ENCODE measurements at regions not wholly inside any gene's neighbourhood (a gene's known extent, or its start where the extent isn't known, plus 50 kb on each side); places are given as distances from the start of the nearest gene placed in this dataset.

DNA sequence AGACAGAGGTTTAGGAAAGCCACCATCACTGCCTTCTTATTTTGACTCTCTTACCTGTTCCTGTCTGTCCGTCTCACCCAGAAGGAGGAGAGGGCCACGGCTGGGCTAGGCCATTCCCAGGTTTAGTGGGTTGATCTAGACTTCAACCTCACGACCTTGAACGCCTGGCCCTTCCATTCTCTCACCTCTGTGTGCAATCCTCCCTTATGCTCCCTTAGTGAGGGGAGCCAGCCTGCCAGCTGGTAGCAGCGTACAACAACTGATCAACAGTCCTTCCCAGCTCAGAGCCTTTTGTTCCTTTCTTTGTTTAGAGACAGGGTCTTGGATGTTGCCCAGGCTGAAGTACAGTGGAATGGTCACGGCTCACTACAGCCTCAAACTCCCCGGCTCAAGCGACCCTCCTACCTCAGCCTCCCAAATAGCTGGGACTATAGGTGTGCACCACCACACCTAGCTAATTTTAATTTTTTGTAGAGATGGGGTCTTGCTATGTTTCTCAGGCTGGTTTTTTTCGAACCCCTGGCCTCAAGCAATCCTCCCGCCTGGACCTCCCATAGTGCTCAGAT, 123.9 kb downstream of the ZNF664 start:
- no peak for ATAC-seq

DNA sequence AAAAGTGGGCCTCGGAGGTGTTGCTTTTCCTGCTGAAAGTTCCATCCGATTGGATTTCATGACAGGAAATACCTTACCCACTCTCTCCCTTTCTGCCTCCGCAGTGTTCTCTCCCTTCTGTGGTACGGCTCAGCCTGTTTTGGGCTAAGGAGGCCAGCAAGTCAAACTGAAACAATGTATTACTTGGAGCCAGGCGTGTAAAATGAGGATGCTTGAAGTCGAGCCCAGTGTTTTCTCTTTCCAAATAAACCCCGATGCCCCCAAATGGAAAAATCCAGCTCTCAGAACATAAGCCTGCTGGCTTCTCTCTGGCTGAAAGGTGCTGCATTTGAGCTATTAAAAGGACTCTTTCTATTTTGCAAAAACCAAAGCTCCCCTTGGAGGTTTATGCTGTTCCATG, 124.7 kb downstream of the ZNF664 start:
- ATAC-seq = no peak

DNA sequence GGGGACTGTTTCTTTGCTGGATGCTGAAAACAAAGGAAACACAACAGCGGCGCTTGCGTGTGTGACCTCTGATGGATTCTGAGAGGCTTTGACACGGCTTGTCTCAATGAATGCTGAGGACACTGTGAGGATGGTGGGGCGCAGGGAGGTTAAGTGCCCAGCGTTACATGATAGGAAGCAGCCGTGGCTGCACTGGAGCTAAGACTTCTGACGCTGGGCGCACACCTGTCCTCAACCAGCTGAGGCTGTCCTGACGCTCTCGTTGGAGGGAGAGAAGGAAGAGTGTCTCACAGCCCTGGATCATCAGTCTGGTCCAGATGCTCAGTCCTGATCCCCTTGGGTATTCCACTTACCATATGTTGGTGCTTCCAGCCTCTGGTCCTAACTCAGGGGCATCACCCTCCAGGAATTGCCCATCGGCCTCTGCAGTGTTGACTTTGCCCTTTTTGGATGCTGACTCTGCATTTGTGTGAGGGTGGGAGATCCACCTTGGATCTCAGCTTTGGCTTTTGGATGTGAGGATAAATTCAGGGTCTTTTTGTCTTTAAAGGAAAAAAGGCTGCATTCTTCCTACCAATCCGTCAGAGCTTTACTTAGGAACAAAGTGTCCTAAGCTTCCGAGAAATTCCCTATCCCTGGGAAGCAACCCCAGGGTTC, 125.2 kb downstream of the ZNF664 start:
- no peak for ATAC-seq

DNA sequence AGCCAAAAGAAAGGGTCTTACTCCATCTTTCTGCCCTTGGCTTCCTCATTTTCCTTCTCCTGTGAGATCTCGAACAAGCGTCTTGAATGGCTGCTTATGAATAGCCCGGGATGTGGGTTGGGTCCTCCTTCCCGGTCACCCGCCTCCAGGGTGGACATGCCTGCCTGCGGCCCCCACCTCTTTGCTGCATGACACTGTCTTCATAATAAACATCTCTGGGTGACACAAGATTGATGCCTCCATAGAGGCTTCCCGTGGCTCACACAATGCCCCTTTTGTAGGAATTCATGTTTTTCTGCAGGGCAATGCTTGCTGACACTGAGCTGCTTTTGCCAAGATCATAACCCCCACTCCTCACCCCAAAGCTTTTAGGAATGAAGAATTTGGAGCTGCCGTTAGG, 125.9 kb downstream of the ZNF664 start:
- ATAC-seq = no peak

DNA sequence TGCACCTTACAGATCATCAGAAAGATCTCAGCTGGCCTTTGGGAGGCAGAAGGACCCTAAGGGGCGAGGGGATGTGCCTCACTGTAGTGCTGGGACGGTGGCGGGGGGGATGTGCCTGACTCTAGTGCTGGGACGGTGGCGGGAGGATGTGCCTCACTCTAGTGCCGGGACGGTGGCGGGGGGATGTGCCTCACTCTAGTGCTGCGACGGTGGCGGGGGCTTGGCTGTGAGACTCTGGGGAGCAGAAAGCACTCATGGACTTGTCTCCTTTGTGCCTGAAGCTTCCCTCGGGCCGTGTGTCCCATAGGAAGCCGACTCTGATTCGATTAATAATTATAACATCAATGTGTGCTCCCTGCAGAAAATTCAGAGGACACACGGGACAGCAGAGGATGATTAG, 126.6 kb downstream of the ZNF664 start:
- no peak for ATAC-seq

DNA sequence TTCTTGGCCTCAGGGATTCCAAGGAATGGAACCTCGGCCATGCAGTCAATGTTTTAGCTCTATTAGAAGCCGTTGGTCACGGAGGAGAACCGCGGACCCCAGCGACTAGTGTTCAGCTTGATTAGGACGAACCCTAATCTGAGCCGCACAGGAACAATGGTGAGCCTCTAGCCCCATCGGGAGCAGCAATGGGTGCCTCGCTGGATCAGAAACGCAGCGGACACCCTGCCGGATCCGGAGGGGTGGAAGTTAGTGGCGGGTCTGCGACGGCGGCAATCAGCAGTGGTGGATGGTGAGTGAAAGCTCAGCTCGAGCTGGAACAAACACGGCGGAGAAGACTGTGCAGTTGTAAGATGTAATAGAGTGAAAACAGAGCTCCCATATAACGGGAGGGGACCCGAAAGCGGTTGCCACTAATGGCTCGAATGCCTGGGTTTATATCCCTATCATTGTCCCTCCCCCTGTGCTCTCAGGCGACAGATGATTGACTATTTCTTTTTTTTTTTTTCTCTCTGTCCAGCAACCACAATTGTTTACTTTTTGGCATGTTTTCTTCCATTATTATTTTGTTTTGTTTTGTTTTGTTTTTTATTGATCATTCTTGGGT, 127.7 kb downstream of the ZNF664 start:
- ATAC-seq = no peak

DNA sequence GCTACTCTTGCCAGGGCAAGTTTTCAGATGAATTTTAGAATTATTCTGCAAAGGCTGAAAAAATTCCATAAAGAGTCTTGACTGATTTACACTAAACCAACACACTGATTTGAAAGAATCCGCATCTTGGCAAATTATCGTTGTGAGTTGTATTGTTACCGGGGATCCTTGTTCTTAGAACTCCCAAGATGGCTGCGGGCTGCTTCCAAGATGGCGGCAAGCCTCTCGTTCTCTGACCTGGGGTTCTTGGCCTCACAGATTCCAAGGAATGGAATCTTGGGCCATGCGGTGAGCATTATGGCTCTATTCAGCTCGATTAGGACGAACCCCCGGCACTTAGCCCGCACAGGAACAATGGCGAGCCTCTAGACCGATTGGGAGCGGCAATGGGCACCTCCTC, 132.5 kb downstream of the ZNF664 start:
- ATAC-seq = no peak

DNA sequence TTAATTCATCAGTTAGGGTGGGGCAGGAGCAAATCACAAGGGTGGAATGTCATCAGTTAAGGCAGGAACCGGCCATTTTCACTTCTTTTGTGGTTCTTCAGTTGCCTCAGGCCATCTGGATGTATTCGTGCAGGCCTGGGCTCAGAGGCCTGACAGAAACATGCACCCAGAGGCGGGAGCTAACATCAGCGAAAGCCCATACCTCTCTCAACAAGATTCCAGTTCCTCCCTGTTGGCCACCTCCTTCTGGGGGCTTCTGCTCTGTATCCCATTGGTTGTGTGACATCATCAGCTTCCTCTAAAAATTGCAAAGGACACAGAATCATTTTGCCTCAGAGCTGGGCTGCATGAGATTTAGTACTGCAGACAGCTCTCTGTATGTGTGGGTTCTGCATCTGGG, 134.3 kb downstream of the ZNF664 start:
- no peak for ATAC-seq

DNA sequence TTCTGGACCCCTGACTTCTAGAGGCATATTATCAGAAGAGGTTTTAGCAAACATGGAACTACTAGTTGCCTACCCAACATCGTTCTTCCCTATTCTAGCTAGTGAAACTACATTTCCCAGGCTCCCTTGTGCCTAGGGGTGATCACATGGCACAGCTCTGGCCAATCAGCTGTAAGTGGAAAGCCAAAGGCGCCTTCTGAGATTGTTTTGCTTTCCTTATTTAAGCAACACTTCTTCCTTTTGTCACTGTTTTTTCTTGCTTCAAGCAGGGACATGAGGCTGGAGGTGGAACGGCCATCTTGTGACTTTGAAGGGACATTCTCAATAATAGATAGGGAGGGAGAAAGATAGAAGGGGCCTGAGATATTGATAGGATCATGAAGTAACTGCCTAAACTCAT, 136.7 kb downstream of the ZNF664 start:
- ATAC-seq = no peak

DNA sequence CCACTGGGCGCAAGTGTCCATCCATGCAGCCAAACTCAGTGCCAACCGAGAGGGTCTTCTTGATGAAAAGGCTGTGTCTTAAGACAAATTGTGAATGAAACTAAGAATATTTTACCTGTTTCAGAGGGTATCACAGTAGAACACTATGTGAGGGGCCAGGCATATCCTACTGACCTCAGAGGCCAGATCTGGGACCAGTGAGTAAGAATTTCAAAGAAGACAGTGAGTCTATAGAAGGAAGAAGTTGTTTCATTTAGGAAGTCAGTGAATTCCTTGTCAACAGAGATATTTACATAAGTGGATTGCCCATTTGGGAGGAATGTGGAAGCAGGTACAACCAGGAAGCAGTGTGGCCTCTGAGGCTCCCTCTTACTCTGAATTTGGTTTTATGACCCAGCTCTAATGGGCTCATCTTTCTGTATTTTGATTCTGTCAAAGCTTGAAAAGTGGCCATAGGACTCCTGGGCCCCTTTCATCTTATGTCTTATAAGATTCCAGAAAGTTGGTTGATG, 137.4 kb downstream of the ZNF664 start:
- ATAC-seq = no peak

DNA sequence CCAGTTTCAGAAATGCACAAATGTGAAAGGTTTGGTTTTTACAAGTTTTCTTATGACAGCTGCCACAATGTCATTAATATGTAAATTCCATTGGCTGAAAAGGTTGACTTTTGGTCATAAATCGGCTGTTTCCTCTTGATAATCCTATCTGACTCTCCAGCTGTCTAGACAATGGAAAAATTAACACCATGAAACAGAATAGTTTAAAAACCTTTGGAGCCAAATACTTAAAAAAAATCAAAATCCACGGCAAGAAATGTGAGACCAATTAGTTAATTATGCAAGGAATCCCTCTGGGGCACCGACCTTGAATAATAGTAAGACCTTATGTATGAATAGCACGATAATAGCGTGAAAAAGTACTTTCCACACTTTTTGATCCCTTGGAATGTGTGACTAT, 138.0 kb downstream of the ZNF664 start:
- ATAC-seq = no peak

DNA sequence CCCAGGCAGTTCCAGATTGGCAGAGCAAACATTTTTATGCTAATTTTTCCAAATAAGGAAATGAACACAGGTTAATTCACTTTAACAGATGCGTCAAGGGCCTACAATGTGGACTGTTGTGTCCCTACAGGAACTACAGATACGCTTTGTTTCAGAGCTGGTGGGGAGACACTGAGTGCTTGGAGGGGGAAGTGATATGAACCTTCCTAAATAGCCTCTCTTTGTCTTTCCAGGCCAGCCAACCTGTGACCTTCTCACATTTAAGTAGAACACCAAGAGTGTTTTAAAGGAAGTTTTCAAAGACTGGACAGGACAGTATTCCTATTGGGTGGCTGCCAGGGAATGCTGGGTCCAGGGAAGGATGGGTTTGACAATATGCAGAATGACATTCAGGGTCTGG, 141.3 kb downstream of the ZNF664 start:
- no peak for ATAC-seq

DNA sequence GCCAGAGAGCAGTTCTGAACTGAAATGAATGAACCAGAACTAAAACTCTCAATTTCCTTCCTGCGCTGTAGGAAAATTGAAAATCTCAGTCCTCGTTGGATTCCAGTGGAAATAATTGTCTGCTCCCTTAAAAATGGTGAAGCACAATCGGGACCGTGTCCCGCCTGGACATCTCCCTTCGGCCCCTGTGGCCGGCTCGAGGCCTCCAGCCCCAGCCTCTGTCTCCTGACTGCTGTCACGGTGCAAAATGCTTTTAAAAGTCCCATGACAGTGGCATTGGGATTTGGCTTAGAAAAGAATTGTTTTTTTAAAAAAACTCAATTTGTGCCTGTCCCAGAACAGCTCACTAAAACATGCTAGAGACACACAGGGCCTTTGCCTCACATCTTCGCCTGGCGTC, 142.5 kb downstream of the ZNF664 start:
- no peak for ATAC-seq

DNA sequence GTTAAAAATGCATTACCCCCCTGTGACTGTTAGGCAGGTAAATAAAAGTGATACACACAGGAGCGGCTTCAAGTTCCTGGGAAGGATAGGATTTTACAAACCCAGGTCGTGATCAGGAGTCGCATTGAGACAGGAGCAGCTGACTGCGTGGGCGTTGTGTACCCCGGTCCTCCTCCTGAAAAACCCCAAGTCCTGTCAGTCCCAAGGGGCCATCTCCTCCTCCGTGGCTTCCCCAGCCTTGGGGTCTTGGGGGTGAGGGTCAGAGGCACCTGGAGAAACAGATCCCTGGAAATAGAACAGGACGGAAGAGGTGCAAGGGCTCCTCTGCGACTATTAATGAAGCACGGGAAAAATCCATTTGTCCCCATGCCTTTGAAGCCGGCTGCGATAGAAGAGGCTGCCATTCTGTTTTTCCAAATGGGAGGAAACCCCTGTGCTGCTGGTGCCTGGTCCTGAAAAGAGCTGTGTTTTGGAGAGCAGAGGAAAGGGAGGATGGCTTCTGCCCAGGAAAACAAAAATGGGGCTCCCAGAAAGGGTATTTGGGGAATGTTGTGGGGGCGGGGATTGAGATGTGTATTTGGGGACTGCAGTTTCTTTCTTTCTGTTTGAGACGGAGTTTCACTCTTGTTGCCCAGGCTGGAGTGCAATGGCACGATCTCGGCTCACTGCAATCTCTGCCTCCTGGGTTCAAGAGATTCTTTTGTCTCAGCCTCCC, 143.1 kb downstream of the ZNF664 start:
- ATAC-seq = no peak

DNA sequence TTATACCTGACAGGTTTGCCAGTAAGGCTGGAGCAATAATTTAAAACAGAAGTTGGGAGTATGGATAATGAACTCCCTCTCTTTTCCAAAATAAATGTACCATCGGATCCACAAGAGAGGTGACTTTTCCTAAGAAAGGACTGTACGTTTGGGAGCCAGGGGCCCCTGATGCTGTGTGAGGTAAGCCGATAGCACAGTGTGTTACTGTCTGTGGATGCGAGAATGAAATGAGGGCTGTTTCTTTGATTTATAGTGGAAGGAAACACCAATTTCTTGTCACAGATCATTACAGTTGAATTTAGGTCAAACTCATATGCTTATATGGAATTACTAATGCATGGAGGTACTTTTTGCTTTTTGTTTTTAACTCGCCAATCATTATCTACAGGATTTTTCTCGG, 147.7 kb downstream of the ZNF664 start:
- no peak for ATAC-seq

DNA sequence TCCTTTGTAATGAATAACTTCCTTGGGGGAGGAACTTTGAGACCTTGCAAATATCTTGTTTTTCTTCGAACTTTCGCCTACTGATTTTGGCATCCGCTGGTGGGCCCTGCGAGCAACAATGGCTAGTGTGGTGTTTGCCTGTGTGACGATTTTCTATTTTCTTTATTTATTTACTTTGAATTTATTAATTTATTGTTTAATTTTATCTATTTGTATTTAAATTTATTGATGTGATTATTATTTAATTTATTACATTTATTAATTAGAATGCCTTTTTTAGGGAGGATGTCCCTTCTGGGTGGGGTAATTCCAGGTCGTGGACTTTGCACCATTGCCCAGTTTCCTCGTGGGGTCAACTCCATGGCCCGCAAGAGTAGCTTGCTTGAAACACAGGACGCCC, 149.7 kb downstream of the ZNF664 start:
- no peak for ATAC-seq

DNA sequence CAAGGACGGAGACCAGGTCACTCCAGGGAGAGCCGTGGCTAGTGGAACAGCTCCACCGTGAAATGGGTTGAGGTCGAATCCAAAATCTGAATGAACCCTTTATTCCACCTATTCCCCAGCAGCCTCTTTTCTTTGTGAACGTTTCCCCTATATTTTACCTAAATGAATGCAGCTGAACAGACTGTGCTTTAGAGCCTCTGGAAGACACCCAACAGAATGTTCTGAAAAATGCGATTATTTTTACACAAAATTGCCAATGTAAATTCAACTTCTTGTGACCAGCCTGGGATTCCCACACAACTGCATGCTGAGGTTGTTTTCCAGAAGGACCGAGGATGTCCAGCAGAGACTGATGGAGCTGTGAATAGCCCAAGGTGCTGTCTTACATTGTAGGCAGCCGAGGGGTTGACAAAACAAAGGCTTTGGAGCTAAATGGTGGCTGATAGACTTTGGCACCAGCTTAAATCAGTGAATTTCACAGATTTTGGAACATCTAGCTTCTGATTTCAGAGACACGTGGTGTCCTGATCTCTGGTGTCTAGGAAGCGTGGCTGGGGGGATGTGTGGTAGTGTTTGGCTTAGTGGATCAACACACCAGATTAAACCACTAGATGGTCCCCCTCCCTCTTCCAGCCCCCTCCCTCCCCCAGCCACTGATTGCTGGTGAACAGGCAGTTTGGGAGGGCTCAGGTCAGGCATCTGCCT, 150.4 kb downstream of the ZNF664 start:
- ATAC-seq = no peak

DNA sequence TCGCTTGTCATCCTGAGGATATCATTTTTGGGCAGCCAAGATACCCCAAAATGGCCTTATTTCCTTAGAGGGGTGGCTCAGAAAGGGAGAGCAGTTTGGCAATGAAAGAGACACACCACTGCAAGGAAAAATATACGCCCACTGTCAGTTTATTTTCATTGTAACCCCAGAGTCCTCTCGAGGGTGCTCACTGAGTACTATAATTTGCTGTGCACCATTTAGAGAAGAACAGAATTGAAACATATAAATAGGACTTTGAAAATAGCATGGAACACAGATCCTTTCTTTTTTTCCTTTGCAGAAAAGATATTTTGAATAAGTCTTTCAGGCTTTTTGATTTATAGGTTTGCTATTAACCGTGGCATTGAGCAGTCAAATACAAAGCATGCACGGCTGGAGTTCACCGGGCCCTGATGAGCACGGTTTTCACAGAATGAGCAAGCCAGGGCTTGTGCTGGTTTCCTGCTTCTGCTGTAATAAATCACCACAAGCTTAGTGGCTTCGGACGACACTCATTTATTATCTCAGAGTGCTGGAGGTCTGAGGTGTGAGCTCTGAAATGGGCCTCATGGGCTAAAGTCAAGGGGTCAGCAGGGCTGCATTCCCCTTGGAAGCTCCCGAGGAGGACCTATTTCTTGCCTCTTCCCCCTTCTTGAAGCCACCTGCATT, 152.3 kb downstream of the ZNF664 start:
- ATAC-seq = no peak

DNA sequence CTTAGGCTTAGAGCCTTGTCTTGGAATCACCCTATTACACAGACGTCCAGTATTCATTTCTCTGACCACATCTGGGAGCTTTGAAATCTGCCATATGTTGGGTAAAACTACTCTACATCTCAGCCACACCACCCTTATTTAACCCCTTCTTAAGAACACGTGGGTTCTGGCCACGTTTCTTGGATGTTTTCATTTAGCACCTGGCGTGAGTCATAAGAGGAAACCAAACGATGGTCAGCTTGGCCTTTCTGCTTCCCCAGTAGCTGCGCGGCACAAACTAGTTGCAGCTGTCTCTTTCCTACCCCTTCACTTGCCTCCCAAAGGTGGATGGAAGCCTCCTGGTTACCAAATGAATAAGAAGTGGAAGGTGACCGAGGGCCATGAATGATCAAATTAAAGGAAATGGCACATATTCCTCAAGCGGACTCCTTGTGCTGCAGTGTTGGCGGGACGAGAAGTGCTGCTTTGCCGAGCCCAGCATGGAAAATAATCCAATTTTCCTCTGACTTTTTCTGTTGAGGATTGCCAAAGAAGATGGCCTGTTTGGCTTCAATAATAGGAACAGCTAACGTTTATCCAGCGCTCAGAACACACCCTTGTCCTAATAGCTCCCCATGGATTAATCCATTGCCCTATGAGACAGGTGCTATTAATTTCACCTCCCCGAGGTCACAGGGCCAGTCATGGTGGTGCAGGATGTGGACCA, 154.1 kb downstream of the ZNF664 start:
- ATAC-seq = no peak

DNA sequence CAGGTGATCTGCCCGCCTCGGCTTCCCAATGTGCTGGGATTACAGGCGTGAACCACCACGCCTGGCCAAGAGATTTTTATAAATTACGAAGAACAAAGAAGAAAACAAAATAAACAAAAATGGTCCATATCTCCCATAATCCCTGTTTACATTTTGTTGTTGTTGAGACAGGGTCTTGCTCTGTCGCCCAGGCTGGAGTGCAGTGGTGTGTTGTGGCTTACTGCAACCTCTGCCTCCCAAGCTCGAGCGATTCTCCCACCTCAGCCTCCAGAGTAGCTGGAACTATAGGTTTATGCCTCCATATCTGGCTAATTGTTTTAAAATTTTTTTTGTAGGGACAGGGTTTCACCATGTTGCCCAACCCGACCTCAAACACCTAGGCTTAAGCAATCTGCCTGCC, 156.1 kb downstream of the ZNF664 start:
- no peak for ATAC-seq

DNA sequence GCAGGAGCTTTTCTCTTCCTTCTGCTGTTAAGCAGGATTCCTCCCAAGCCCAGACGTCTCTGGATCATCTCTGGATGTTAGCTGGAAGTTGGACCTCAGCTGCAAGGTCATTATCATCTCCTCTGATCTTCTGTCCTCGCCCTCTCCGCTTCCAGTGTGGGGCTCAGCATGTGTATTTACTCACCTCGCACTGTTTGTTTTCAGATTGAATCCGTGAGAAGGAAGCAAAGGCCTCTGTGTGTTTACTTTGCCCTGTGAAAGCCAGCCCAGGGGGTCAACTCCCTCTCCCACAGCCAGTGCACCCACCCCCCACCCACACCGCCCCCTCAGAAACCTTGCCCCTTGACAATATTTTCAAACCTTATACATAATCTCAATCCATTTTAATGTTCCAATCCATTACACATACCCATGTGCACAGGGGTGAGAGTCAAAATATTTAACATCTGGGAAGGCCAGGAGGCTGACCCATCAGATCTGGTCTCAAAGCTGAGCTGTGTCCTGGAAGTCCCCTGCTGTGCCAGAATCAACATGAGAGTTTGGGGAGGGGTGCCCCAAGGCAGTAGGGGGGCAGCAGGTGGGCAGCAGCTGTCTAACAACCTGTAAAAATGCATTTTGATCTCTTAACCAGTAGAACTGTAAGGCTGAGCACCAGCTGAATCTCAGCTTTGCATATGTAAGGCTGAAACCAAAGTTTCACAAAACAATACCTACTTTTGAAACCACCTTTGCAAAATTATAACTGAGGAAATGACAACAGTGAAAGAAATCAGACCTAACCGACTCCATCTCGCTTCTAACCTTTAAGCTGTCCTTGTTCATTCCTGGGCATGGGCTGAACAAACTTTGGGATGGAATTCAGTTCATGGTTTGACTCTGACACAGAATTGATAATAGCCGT, 157.9 kb downstream of the ZNF664 start:
- no peak for ATAC-seq
